ENCODE measurements at regions not wholly inside any gene's neighbourhood (a gene's known extent, or its start where the extent isn't known, plus 50 kb on each side); places are given as distances from the start of the nearest gene placed in this dataset.

DNA sequence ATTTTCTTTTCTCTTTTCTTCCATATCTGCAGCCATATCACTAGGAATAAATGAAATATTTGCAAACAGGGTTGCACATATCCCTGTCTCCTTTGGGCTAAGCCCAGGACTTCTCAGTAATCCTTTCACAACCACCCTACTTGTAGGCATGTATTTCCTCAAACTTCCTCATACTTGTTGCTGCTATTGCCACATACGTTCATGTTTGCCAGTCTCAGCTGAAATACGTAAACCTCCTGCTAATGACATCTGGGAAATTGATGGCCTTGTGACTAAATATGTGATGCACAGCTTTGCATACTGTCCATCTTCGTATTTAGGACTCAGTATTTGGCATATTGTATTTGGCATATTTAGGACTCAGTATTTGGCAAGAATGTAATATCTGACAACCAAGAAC, 224.6 kb downstream of the PLK2 start (continued):
- TF ChIP-seq CHD7 (IDR thresholded peaks at IDR 0.05; ENCODE audit: insufficient replicate concordance, low read length) (no peak), TBP (IDR thresholded peaks at IDR 0.05; ENCODE audit: low read depth, low read length) (no peak), NRF1 (IDR thresholded peaks at IDR 0.05; ENCODE audit: low read depth, low read length) (no peak), HDAC2 (IDR thresholded peaks at IDR 0.05; ENCODE audit: borderline replicate concordance in 1 of 2, low read depth in 2 of 2, low read length in 2 of 2) (no peak)
- TF ChIP-seq, protein P1, sequence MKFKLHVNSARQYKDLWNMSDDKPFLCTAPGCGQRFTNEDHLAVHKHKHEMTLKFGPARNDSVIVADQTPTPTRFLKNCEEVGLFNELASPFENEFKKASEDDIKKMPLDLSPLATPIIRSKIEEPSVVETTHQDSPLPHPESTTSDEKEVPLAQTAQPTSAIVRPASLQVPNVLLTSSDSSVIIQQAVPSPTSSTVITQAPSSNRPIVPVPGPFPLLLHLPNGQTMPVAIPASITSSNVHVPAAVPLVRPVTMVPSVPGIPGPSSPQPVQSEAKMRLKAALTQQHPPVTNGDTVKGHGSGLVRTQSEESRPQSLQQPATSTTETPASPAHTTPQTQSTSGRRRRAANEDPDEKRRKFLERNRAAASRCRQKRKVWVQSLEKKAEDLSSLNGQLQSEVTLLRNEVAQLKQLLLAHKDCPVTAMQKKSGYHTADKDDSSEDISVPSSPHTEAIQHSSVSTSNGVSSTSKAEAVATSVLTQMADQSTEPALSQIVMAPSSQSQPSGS (IDR thresholded peaks at IDR 0.05; ENCODE audit: low read length) = no peak

Measured in H1 (cell line).